ENCODE measurements at regions not wholly inside any gene's neighbourhood (a gene's known extent, or its start where the extent isn't known, plus 50 kb on each side); places are given as distances from the start of the nearest gene placed in this dataset.

DNA sequence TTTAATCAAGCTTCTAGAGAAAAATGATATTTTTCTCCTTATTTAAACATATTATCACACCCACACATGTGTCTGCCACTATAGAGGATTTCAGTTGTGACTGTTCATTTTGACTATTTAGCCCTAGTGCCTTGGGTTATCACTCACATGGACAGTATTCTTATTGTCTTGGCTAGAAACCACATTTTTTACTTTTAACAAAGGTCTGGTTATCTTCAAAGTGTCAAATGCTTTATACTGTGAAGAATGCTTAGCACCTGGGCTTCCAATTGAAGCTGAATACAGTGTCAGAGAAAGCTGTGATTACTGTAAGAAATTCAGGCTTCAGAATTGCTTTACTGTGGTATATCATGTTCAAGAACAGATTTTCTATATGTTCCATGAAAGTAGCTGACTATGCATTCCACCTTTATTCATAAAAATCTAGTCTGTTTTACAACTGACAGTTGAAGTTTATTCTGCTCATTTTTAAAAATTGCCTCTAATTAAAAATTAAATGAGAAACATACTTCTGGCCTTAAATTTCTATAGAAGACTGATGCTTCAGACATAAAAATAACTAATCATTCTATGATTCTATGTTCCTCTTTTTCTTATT lies 278.6 kb downstream of the SEMA3D start:
- Histone ChIP-seq H3K9me3 (ENCODE audit: control insufficient read depth, low read length) (no peaks in the 10 kb centered on the region), H3K27ac (no peak overlapping the region), H3K27me3 (ENCODE audit: control insufficient read depth, insufficient read depth, low read length) (no peaks in the 10 kb centered on the region), H3K79me2 (no peaks in the 10 kb centered on the region), H3K9ac (no peak overlapping the region), H2AFZ (no peak overlapping the region), H3K4me3 (ENCODE audit: low read depth, low read length) (no peak overlapping the region), H3K36me3 (ENCODE audit: control insufficient read depth, insufficient read depth, low read length) (no peaks in the 10 kb centered on the region), H3K4me2 (ENCODE audit: low read length) (no peak overlapping the region), H3K4me1 (no peaks in the 10 kb centered on the region)
- TF ChIP-seq CTCF (IDR thresholded peaks at IDR 0.05), result no peak

GRCh38 chr7:84906889-84907288 lies 280.0 kb downstream of the SEMA3D start:
- H3K4me2 ChIP-seq (ENCODE audit: low read length), result no peak overlapping the region
- H3K4me1 ChIP-seq, result no peaks in the 10 kb centered on the region
- no peaks in the 10 kb centered on the region for H3K27me3 ChIP-seq (ENCODE audit: control insufficient read depth, insufficient read depth, low read length)
- H3K4me3 ChIP-seq (ENCODE audit: low read depth, low read length), result no peak overlapping the region
- H3K27ac ChIP-seq, result no peak overlapping the region
- H3K9me3 ChIP-seq (ENCODE audit: control insufficient read depth, low read length), result no peaks in the 10 kb centered on the region
- H3K79me2 ChIP-seq, result no peaks in the 10 kb centered on the region
- no peak for TF ChIP-seq CTCF (IDR thresholded peaks at IDR 0.05)
- H3K36me3 ChIP-seq (ENCODE audit: control insufficient read depth, insufficient read depth, low read length), result no peaks in the 10 kb centered on the region
- no peak overlapping the region for H2AFZ ChIP-seq
- no peak overlapping the region for H3K9ac ChIP-seq

DNA sequence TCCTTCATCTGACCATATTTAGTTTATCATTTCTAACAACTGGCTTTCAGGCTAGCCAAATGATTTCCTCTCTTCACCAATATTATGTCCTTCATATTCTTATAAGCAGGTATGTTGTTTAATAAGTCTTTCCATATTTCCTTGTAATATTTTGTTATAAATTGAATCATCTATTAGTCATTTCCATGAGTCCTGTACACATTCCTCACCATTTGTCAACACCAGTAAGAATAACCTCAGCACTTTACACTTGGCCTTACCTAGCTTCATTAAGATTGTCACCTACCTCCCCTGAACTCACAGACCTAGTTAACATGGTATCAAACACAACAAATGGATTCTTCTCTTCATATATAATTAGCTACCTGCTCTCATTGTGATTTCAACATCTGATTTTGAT lies 282.3 kb downstream of the SEMA3D start:
- H3K9me3 ChIP-seq (ENCODE audit: control insufficient read depth, low read length), result no peaks in the 10 kb centered on the region
- H3K27ac ChIP-seq, result no peak overlapping the region
- H3K4me1 ChIP-seq, result no peaks in the 10 kb centered on the region
- no peak overlapping the region for H3K9ac ChIP-seq
- H3K4me2 ChIP-seq (ENCODE audit: low read length), result no peak overlapping the region
- no peaks in the 10 kb centered on the region for H3K79me2 ChIP-seq
- H2AFZ ChIP-seq, result no peak overlapping the region
- H3K27me3 ChIP-seq (ENCODE audit: control insufficient read depth, insufficient read depth, low read length), result no peaks in the 10 kb centered on the region
- H3K36me3 ChIP-seq (ENCODE audit: control insufficient read depth, insufficient read depth, low read length), result no peaks in the 10 kb centered on the region
- no peak for TF ChIP-seq CTCF (IDR thresholded peaks at IDR 0.05)
- H3K4me3 ChIP-seq (ENCODE audit: low read depth, low read length), result no peak overlapping the region

- Histone ChIP-seq H3K9ac (no peak overlapping the region), H3K4me3 (ENCODE audit: low read depth, low read length) (no peak overlapping the region), H3K4me1 (no peaks in the 10 kb centered on the region), H3K36me3 (ENCODE audit: control insufficient read depth, insufficient read depth, low read length) (no peaks in the 10 kb centered on the region), H3K27ac (no peak overlapping the region), H3K4me2 (ENCODE audit: low read length) (no peak overlapping the region), H3K79me2 (no peaks in the 10 kb centered on the region), H3K27me3 (ENCODE audit: control insufficient read depth, insufficient read depth, low read length) (no peaks in the 10 kb centered on the region), H2AFZ (no peak overlapping the region), H3K9me3 (ENCODE audit: control insufficient read depth, low read length) (no peaks in the 10 kb centered on the region)
- TF ChIP-seq CTCF (IDR thresholded peaks at IDR 0.05), result no peak
Observed at GRCh38 chr7:84901366-84901765, 285.5 kb downstream of the SEMA3D start.

GRCh38 chr7:84900215-84900614 lies 286.6 kb downstream of the SEMA3D start:
- TF ChIP-seq CTCF (IDR thresholded peaks at IDR 0.05), result no peak
- Histone ChIP-seq H3K36me3 (ENCODE audit: control insufficient read depth, insufficient read depth, low read length) (no peaks in the 10 kb centered on the region), H3K27me3 (ENCODE audit: control insufficient read depth, insufficient read depth, low read length) (no peaks in the 10 kb centered on the region), H3K9me3 (ENCODE audit: control insufficient read depth, low read length) (no peaks in the 10 kb centered on the region), H3K9ac (no peak overlapping the region), H3K4me1 (no peaks in the 10 kb centered on the region), H3K79me2 (no peaks in the 10 kb centered on the region), H3K4me3 (ENCODE audit: low read depth, low read length) (no peak overlapping the region), H2AFZ (no peak overlapping the region), H3K27ac (no peak overlapping the region), H3K4me2 (ENCODE audit: low read length) (no peak overlapping the region)

All from parathyroid adenoma (tissue), 2 donors.